Peyer's patch (tissue), 4 donors: ENCODE measurements at regions not wholly inside any gene's neighbourhood (a gene's known extent, or its start where the extent isn't known, plus 50 kb on each side); places are given as distances from the start of the nearest gene placed in this dataset.

Source experiments
- CTCF ChIP-seq, 6 experiments: fragments of 450-650 bp in 4 of 6; fragments of 200-600 bp in 2 of 6; sonication (generic) in 1 of 6; IDR thresholded peaks; one replicate each; pipeline ENCODE4 v1.5.1; 2017 to 2019; ENCODE audit warnings: antibody characterized with exemption in 6 of 6, mild to moderate bottlenecking in 3 of 6, moderate library complexity in 1 of 6
- POLR2A ChIP-seq, 2 donors: fragments of 450-650 bp; IDR thresholded peaks; one replicate each; pipeline ENCODE4 v1.5.1; 2017; ENCODE audit warnings: antibody characterized with exemption in 2 of 2, mild to moderate bottlenecking in 2 of 2, moderate library complexity in 2 of 2

- TF ChIP-seq CTCF (IDR thresholded peaks at IDR 0.05) (no peak), POLR2A (IDR thresholded peaks at IDR 0.05) (no peak)
These were observed 1319.7 kb upstream of the TENM3 start for GRCh38 chr4:180923486-180923885.
